ENCODE measurements at regions not wholly inside any gene's neighbourhood (a gene's known extent, or its start where the extent isn't known, plus 50 kb on each side); places are given as distances from the start of the nearest gene placed in this dataset.
A peak's percentile ranks its signal among the peaks of the same experiment; 100 is the strongest.

DNA sequence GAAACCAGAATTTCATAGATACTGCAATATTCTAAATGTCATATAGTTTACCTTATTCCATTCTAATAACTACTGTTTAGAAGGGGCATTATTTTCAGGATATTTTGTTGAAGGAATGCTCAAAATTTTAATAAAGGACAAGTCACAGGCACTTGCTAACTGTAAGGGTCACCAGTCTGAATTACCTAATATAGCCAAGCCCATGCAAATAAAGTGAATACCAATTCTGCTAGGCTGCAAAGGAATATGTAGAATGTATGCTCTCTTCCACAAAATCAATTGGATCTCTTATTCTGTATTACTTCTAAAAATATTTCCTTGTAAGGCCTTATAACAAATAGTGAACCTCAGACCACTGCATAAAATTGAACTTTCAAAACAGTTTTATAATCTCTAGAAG is 52.3 kb upstream of the FAT4 start:
- Histone ChIP-seq H3K4me2 (ENCODE audit: insufficient read depth, low read length) (no peak overlapping the region), H3K4me1 (ENCODE audit: insufficient read depth, low read length) (peaks cover 8% of the 10 kb centered on the region), H3K36me3 (ENCODE audit: insufficient read depth, low read length) (no peaks in the 10 kb centered on the region), H2AFZ (ENCODE audit: low read length) (no peak overlapping the region), H3K27me3 (ENCODE audit: insufficient read depth, low read length) (no peaks in the 10 kb centered on the region), H3K27ac (ENCODE audit: low read depth, low read length) (no peak overlapping the region), H3K4me3 (ENCODE audit: insufficient read depth, low read length) (no peak overlapping the region), H3K79me2 (ENCODE audit: insufficient read depth, low read length) (no peaks in the 10 kb centered on the region), H3K9me3 (ENCODE audit: low read depth, low read length) (no peaks in the 10 kb centered on the region), H4K20me1 (ENCODE audit: insufficient read depth, low read length) (no peaks in the 10 kb centered on the region)
- DNase-seq (ENCODE audit: insufficient read length, low spot score, missing footprints) = no peak
- TF ChIP-seq, protein P1, sequence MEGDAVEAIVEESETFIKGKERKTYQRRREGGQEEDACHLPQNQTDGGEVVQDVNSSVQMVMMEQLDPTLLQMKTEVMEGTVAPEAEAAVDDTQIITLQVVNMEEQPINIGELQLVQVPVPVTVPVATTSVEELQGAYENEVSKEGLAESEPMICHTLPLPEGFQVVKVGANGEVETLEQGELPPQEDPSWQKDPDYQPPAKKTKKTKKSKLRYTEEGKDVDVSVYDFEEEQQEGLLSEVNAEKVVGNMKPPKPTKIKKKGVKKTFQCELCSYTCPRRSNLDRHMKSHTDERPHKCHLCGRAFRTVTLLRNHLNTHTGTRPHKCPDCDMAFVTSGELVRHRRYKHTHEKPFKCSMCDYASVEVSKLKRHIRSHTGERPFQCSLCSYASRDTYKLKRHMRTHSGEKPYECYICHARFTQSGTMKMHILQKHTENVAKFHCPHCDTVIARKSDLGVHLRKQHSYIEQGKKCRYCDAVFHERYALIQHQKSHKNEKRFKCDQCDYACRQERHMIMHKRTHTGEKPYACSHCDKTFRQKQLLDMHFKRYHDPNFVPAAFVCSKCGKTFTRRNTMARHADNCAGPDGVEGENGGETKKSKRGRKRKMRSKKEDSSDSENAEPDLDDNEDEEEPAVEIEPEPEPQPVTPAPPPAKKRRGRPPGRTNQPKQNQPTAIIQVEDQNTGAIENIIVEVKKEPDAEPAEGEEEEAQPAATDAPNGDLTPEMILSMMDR (IDR thresholded peaks at IDR 0.05; ENCODE audit: extremely low read depth, low read depth, low read length) = no peak

DNA sequence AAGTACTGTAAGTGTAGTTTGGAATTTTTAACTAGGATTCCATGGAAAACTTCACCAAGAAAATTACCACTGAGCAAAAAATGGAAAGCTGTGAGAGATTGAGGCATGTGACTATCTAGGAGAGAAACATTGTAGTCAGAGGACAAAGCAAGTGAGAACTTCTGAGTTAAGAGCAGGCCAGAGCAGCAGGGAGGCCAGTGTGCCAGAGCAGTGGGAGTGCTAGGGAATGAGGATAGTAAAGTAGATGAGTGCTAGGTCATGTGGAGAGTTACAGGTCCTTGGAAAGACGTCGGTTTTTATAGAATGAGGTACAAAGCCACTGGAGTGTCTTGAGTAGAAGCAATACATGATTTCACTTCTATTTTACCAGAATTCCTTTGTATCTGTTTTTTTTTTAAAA is 52.7 kb upstream of the FAT4 start:
- DNase-seq (ENCODE audit: insufficient read length, low spot score, missing footprints) = no peak
- Histone ChIP-seq H3K4me2 (ENCODE audit: insufficient read depth, low read length) (no peak overlapping the region), H3K4me3 (ENCODE audit: insufficient read depth, low read length) (no peak overlapping the region), H4K20me1 (ENCODE audit: insufficient read depth, low read length) (no peaks in the 10 kb centered on the region), H3K4me1 (ENCODE audit: insufficient read depth, low read length) (peaks cover 5% of the 10 kb centered on the region), H3K79me2 (ENCODE audit: insufficient read depth, low read length) (no peaks in the 10 kb centered on the region), H3K9me3 (ENCODE audit: low read depth, low read length) (no peaks in the 10 kb centered on the region), H2AFZ (ENCODE audit: low read length) (no peak overlapping the region), H3K27ac (ENCODE audit: low read depth, low read length) (no peak overlapping the region), H3K36me3 (ENCODE audit: insufficient read depth, low read length) (no peaks in the 10 kb centered on the region), H3K27me3 (ENCODE audit: insufficient read depth, low read length) (no peaks in the 10 kb centered on the region)
- TF ChIP-seq, protein P1 (IDR thresholded peaks at IDR 0.05; ENCODE audit: extremely low read depth, low read depth, low read length) = no peak

DNA sequence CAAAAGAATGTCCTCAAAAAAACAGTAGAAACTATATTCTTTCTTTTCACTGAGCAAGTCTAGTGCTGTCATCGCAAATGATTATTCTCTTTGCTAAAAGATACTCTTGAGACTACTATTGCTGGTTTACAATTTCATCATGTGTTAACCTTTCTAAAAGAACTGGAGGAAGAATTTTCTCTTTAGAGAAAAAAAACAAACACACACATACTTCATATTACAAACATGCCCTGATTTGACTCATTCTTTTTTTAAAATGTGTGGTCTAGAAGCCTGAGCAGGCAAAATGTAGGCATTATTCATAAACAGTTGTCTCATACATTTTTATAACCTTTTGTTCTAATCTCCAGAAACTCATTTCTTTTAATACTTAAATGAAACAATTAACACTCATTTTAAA is 60.6 kb upstream of the FAT4 start:
- Histone ChIP-seq H4K20me1 (ENCODE audit: insufficient read depth, low read length) (no peaks in the 10 kb centered on the region), H3K4me3 (ENCODE audit: insufficient read depth, low read length) (no peak overlapping the region), H3K27ac (ENCODE audit: low read depth, low read length) (no peak overlapping the region), H3K4me1 (ENCODE audit: insufficient read depth, low read length) (peaks cover 4% of the 10 kb centered on the region), H3K4me2 (ENCODE audit: insufficient read depth, low read length) (peak overlapping the region; percentile 9), H3K79me2 (ENCODE audit: insufficient read depth, low read length) (no peaks in the 10 kb centered on the region), H2AFZ (ENCODE audit: low read length) (no peak overlapping the region), H3K27me3 (ENCODE audit: insufficient read depth, low read length) (no peaks in the 10 kb centered on the region), H3K36me3 (ENCODE audit: insufficient read depth, low read length) (no peaks in the 10 kb centered on the region), H3K9me3 (ENCODE audit: low read depth, low read length) (no peaks in the 10 kb centered on the region)
- no peak for DNase-seq (ENCODE audit: insufficient read length, low spot score, missing footprints)
- TF ChIP-seq, protein P1 (IDR thresholded peaks at IDR 0.05; ENCODE audit: extremely low read depth, low read depth, low read length) = no peak

DNA sequence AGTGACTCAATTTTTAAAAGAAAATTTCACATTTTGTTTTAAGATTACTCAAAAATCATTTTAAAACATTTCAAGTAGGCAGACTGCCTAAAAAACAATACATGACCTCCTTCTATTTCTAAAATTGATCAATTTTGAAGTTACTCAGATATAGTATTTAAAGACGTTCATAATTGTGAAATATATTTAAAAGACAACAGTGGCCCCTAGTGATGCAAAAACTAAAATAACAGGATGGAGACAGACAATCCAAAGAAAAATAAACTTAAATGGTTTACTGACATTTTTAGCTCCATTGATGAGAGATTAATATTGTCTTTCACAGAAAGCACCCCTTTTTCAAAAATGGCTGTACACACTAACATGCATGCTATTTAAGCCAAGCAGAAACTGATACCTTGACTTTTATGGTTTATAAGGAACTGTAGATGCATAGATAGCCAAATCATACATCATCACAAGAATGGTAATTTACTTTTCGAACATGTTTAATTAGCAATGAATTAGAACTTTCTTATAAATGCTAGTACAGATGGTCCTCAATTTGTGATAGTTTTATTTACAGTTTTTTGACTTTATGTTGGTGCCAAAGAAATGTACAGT is 69.8 kb upstream of the FAT4 start:
- TF ChIP-seq, protein P1 (IDR thresholded peaks at IDR 0.05; ENCODE audit: extremely low read depth, low read depth, low read length) = peak; percentile 44
- Histone ChIP-seq H3K79me2 (ENCODE audit: insufficient read depth, low read length) (no peaks in the 10 kb centered on the region), H3K4me3 (ENCODE audit: insufficient read depth, low read length) (no peak overlapping the region), H3K27me3 (ENCODE audit: insufficient read depth, low read length) (no peaks in the 10 kb centered on the region), H4K20me1 (ENCODE audit: insufficient read depth, low read length) (no peaks in the 10 kb centered on the region), H2AFZ (ENCODE audit: low read length) (no peak overlapping the region), H3K4me2 (ENCODE audit: insufficient read depth, low read length) (no peak overlapping the region), H3K36me3 (ENCODE audit: insufficient read depth, low read length) (no peaks in the 10 kb centered on the region), H3K4me1 (ENCODE audit: insufficient read depth, low read length) (no peaks in the 10 kb centered on the region), H3K9me3 (ENCODE audit: low read depth, low read length) (no peaks in the 10 kb centered on the region), H3K27ac (ENCODE audit: low read depth, low read length) (no peak overlapping the region)
- DNase-seq (ENCODE audit: insufficient read length, low spot score, missing footprints) = no peak
